Cardiac muscle cell (in vitro differentiated cells and primary cell): ENCODE measurements at regions not wholly inside any gene's neighbourhood (a gene's known extent, or its start where the extent isn't known, plus 50 kb on each side); places are given as distances from the start of the nearest gene placed in this dataset.

Source experiments
- DNase-seq, 2 donors: peaks; one replicate each; pipeline versions ENCODE4 v3.0.0 to v3.0.0-alpha.2; 2010 to 2017; ENCODE audit warnings: low read depth in 1 of 2, low spot score in 1 of 2
- H3K27ac ChIP-seq: fragments of 200-600 bp; sonication (generic); 2 replicates; pipeline ENCODE4 v1.5.1; 2016
- H3K27me3 ChIP-seq: fragments of 200-600 bp; sonication (generic); 2 replicates; pipeline ENCODE4 v1.6.0; 2016; ENCODE audit warnings: control low read depth
- H3K36me3 ChIP-seq: fragments of 200-600 bp; sonication (generic); 2 replicates; pipeline ENCODE4 v1.5.1; 2016; ENCODE audit warnings: control low read depth
- H3K4me1 ChIP-seq: fragments of 200-600 bp; sonication (generic); 2 replicates; pipeline ENCODE4 v1.8.1; 2017; ENCODE audit warnings: low read depth, mild to moderate bottlenecking, mixed run types
- H3K4me3 ChIP-seq: fragments of 200-600 bp; sonication (generic); 2 replicates; pipeline ENCODE4 v1.5.1; 2016; ENCODE audit warnings: mild to moderate bottlenecking
- H3K9me3 ChIP-seq: fragments of 200-600 bp; sonication (generic); 2 replicates; pipeline ENCODE4 v1.5.1; 2017; ENCODE audit warnings: low read depth, mild to moderate bottlenecking, control low read depth
- TF ChIP-seq, protein P1 (sequence below): IDR thresholded peaks from 2 replicates; pipeline ENCODE4 v1.5.1; 2012; ENCODE audit warnings: low read depth, mild to moderate bottlenecking, low read length

DNA sequence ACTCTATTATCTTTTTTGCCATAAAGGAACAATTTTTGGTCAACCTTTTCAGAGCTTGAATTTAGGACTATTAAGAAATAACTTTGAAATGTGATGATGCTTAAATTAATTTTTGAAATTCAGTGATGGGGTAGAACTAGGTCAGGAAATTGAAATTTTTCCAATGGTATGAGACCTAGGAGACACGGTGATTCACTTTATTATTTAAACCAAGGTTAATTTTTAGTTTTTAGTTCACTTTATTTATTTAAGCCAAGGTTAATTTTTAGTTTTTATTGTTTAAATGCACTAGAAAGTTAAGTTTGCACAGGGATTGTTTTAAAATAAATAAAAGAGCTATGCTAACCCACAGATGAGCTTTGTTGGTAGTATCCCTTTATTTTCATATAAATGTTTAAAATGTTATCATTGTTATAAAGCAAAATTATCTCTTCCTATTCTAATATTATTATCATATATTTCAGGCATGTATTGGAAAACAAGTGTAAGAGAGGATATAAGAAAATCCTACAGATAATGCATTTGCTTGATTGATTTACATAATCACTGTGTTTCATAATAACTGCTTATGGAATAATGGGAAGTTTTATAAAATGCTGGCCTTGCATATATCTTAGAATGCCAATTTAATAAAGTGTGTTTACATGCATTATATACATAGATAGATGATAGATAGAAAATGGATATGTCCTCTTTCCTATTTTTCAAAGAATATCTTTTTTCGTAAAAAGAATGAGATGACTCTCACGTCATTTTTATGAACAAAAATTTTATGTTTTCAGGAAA, 163.6 kb downstream of the HGF start:
- DNase-seq, result no peak
- Histone ChIP-seq H3K4me3 (no peak overlapping the region), H3K9me3 (no peaks in the 10 kb centered on the region), H3K27ac (no peak overlapping the region), H3K4me1 (no peaks in the 10 kb centered on the region), H3K27me3 (no peaks in the 10 kb centered on the region), H3K36me3 (no peaks in the 10 kb centered on the region)
- TF ChIP-seq, protein P1, sequence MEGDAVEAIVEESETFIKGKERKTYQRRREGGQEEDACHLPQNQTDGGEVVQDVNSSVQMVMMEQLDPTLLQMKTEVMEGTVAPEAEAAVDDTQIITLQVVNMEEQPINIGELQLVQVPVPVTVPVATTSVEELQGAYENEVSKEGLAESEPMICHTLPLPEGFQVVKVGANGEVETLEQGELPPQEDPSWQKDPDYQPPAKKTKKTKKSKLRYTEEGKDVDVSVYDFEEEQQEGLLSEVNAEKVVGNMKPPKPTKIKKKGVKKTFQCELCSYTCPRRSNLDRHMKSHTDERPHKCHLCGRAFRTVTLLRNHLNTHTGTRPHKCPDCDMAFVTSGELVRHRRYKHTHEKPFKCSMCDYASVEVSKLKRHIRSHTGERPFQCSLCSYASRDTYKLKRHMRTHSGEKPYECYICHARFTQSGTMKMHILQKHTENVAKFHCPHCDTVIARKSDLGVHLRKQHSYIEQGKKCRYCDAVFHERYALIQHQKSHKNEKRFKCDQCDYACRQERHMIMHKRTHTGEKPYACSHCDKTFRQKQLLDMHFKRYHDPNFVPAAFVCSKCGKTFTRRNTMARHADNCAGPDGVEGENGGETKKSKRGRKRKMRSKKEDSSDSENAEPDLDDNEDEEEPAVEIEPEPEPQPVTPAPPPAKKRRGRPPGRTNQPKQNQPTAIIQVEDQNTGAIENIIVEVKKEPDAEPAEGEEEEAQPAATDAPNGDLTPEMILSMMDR, result no peak

DNA sequence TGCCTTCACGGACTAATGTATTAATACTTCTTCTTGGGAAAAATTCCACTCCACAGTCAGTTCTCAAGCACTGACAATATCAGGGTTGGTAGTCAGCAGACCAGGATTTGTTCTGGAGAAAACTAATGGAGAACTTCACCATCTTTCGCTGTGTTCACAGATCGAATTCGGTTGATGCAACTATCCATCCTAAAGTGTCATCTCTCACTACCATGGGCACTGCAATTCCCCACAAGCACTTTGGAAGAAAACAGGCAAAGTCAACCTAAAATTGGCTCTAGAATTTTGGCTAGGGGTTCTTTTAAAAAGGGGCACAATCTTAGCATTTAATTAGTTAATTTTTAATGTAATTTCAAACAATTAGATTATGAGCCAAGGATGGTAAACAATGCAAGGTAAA, 164.4 kb downstream of the HGF start:
- H3K27ac ChIP-seq, result no peak overlapping the region
- DNase-seq, result no peak

GRCh38 chr7:81604808-81605174, 165.1 kb downstream of the HGF start:
- TF ChIP-seq, protein P1, result no peak

More for the DNA sequence above, 164.4 kb downstream of the HGF start:
- H3K4me1 ChIP-seq, result no peaks in the 10 kb centered on the region
- H3K27me3 ChIP-seq, result no peaks in the 10 kb centered on the region
- no peak overlapping the region for H3K4me3 ChIP-seq
- H3K9me3 ChIP-seq, result no peaks in the 10 kb centered on the region
- H3K36me3 ChIP-seq, result no peaks in the 10 kb centered on the region
- TF ChIP-seq, protein P1, result no peak

DNA sequence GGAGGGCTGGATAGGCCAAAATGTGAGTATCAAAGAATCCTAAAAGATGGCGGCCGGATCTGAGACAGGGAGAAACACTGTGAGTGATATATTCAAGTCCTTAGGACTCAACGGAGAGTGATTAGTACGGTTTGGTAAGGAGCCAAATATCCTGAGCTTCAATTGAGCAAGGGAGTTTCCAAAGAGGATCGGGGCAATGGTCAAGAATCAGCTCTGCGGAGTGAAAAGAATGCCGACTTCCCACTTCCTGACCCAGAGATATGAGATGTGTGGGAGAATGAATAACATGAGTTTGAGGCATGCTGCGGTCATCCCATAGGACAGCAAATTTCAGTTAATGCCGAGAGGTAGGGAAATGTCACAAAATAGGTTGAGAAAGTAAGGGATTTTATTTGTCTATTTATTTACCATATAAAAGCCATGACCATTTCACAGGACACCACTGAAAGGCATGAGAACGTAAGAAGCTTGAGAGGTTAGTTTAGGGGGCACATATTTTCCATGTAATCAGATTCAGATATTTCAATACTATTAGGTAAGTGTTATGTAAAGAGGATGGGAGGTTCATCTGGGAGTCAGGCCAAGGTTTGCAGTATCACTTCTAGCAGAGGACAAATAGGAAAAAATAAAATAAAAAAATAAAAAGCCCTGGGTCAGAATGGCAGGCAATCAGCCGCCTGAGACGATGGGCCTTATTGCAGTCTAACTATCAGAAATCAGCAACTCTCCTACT, 165.6 kb downstream of the HGF start:
- TF ChIP-seq, protein P1, result no peak
- Histone ChIP-seq H3K36me3 (no peaks in the 10 kb centered on the region), H3K27me3 (no peaks in the 10 kb centered on the region), H3K4me1 (no peaks in the 10 kb centered on the region), H3K9me3 (no peaks in the 10 kb centered on the region), H3K27ac (no peak overlapping the region), H3K4me3 (no peak overlapping the region)
- DNase-seq, result peak in 1 of 2 donors; percentile 99

More at GRCh38 chr7:81604808-81605174, 165.1 kb downstream of the HGF start:
- Histone ChIP-seq H3K27me3 (no peaks in the 10 kb centered on the region), H3K4me1 (no peaks in the 10 kb centered on the region), H3K27ac (no peak overlapping the region), H3K9me3 (no peaks in the 10 kb centered on the region), H3K36me3 (no peaks in the 10 kb centered on the region), H3K4me3 (no peak overlapping the region)
- DNase-seq, result no peak

DNA sequence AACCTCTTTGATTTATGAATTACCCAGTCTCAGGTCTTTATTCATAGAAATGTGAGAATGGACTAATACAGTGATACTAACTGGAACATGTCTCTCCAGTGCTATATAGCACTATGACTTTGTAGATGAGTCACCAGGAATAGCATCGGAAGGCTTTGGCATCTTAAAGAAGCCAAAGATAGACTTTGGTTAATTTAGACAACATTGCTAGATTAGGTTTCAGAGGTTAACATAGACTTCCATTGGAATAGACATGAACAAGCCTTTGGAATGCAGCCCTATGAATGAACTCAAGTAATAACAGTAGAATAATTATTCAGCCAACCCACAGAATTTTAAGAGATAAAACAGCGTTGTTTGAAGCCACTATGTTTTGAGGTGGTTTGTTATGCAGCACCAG, 169.2 kb downstream of the HGF start:
- TF ChIP-seq, protein P1, result no peak
- H3K36me3 ChIP-seq, result no peaks in the 10 kb centered on the region
- H3K4me3 ChIP-seq, result no peak overlapping the region
- H3K27ac ChIP-seq, result no peak overlapping the region
- DNase-seq, result peak in 1 of 2 donors; percentile 95
- H3K9me3 ChIP-seq, result no peaks in the 10 kb centered on the region
- no peaks in the 10 kb centered on the region for H3K27me3 ChIP-seq
- no peaks in the 10 kb centered on the region for H3K4me1 ChIP-seq
